ENCODE measurements at regions not wholly inside any gene's neighbourhood (a gene's known extent, or its start where the extent isn't known, plus 50 kb on each side); places are given as distances from the start of the nearest gene placed in this dataset.
"Not testable (repeated sequence)": the region's sequence is repeated elsewhere in the genome, so short reads cannot be mapped to it uniquely, and the experiment has no call there.

DNA sequence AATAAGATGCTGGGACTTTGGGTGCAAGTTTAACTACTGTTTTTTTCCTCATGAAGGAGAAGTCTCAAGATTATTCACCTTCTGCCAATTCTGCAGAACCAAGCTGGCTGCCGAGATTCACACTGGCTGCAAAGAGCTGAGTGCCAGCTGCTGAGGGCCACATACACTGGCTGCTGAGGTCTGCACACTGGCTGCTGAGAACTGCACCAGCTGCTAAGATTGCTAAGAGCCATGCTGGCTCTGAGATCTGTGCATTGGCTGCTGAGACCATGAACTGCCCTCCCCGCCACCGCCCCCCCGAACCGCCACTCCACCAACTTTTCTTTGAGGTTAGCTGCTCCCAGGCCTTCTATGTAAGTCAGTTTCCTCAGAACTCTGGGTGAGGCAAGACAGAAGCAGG, 330.3 kb downstream of the CBLL2 start:
- no peaks in the 10 kb centered on the region for H3K36me3 ChIP-seq (ENCODE audit: control insufficient read depth in 4 of 4, insufficient read depth in 4 of 4, low read length in 3 of 4)
- DNase-seq = no peak
- H3K4me1 ChIP-seq (ENCODE audit: control extremely low read depth in 1 of 4, control insufficient read depth in 4 of 4, insufficient read depth in 4 of 4, low read length in 3 of 4) = no peaks in the 10 kb centered on the region
- no peak overlapping the region for H3K4me3 ChIP-seq (ENCODE audit: control insufficient read depth in 1 of 7, extremely low read depth in 1 of 7, insufficient read depth in 4 of 7, low read depth in 2 of 7, low read length in 6 of 7)
- no peaks in the 10 kb centered on the region for H3K9me3 ChIP-seq (ENCODE audit: control extremely low read depth in 1 of 5, control insufficient read depth in 4 of 5, insufficient read depth in 2 of 5, low read depth in 1 of 5, low read length in 4 of 5)
- CTCF ChIA-PET = no interaction called here
- H3K27me3 ChIP-seq (replicated peaks in 2 of 5; ENCODE audit: control insufficient read depth in 4 of 5, insufficient read depth in 5 of 5, low read length in 4 of 5) = no peaks in the 10 kb centered on the region
- WGBS (ENCODE audit: insufficient coverage) = 85% methylated on average over 5 of the region's 5 CpGs
- POLR2A ChIA-PET = no interaction called here
- H3K27ac ChIP-seq (ENCODE audit: insufficient read depth in 1 of 2, low read depth in 1 of 2, low read length in 2 of 2, poor library complexity in 1 of 2, severe bottlenecking in 2 of 2) = no peak overlapping the region

DNA sequence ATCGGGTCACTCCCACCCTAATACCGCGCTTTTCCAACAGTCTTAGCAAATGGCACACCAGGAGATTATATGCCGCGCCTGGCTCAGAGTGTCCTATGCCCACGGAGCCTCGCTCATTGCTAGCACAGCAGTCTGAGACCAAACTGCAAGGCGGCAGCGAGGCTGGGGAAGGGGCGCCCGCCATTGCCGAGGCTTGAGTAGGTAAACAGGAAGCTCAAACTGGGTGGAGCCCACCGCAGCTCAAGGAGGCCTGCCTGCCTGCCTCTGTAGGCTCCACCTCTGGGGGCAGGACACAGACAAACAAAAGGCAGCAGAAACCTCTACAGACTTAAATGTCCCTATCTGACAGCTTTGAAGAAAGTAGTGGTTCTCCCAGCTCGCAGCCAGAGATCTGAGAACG, 336.7 kb downstream of the CBLL2 start:
- 94% methylated on average over 12 of the region's 15 CpGs for WGBS (ENCODE audit: insufficient coverage)
- H3K4me1 ChIP-seq (ENCODE audit: control extremely low read depth in 1 of 4, control insufficient read depth in 4 of 4, insufficient read depth in 4 of 4, low read length in 3 of 4) = not testable (repeated sequence)

DNA sequence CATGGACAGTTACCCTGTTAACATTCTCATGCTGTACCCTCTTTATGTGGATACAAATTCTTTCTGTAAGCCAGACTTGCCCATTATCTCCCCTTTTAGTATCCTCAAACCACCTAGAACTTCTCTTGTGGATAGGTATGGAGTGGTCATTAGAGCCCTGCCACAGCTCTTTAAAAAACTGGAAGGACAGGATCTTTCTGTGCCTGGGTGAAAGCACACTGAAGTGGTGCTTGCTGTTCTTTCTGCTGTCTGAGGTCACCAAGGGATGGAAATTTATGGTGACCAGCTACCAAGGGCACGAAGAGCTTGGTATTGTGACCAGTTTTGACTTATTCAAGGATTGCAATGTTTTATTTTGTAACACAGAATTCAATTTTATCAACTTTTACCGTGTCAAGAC, 344.2 kb downstream of the CBLL2 start:
- no peak for DNase-seq
- Histone ChIP-seq H3K9me3 (ENCODE audit: control extremely low read depth in 1 of 5, control insufficient read depth in 4 of 5, insufficient read depth in 2 of 5, low read depth in 1 of 5, low read length in 4 of 5) (no peaks in the 10 kb centered on the region), H3K4me1 (ENCODE audit: control extremely low read depth in 1 of 4, control insufficient read depth in 4 of 4, insufficient read depth in 4 of 4, low read length in 3 of 4) (no peaks in the 10 kb centered on the region), H3K27ac (ENCODE audit: insufficient read depth in 1 of 2, low read depth in 1 of 2, low read length in 2 of 2, poor library complexity in 1 of 2, severe bottlenecking in 2 of 2) (no peak overlapping the region), H3K36me3 (ENCODE audit: control insufficient read depth in 4 of 4, insufficient read depth in 4 of 4, low read length in 3 of 4) (no peaks in the 10 kb centered on the region), H3K27me3 (replicated peaks in 2 of 5; ENCODE audit: control insufficient read depth in 4 of 5, insufficient read depth in 5 of 5, low read length in 4 of 5) (no peaks in the 10 kb centered on the region), H3K4me3 (ENCODE audit: control insufficient read depth in 1 of 7, extremely low read depth in 1 of 7, insufficient read depth in 4 of 7, low read depth in 2 of 7, low read length in 6 of 7) (no peak overlapping the region)
- ChIA-PET CTCF (no interaction called here), POLR2A (no interaction called here)
- no CpG with 5 or more reads among the region's 2 CpGs for WGBS (ENCODE audit: insufficient coverage)

More for the DNA sequence above, 336.7 kb downstream of the CBLL2 start:
- H3K9me3 ChIP-seq (ENCODE audit: control extremely low read depth in 1 of 5, control insufficient read depth in 4 of 5, insufficient read depth in 2 of 5, low read depth in 1 of 5, low read length in 4 of 5); POLR2A ChIA-PET; H3K4me3 ChIP-seq (ENCODE audit: control insufficient read depth in 1 of 7, extremely low read depth in 1 of 7, insufficient read depth in 4 of 7, low read depth in 2 of 7, low read length in 6 of 7); H3K27ac ChIP-seq (ENCODE audit: insufficient read depth in 1 of 2, low read depth in 1 of 2, low read length in 2 of 2, poor library complexity in 1 of 2, severe bottlenecking in 2 of 2); DNase-seq; H3K27me3 ChIP-seq (replicated peaks in 2 of 5; ENCODE audit: control insufficient read depth in 4 of 5, insufficient read depth in 5 of 5, low read length in 4 of 5); H3K36me3 ChIP-seq (ENCODE audit: control insufficient read depth in 4 of 4, insufficient read depth in 4 of 4, low read length in 3 of 4); CTCF ChIA-PET: not testable (repeated sequence)

DNA sequence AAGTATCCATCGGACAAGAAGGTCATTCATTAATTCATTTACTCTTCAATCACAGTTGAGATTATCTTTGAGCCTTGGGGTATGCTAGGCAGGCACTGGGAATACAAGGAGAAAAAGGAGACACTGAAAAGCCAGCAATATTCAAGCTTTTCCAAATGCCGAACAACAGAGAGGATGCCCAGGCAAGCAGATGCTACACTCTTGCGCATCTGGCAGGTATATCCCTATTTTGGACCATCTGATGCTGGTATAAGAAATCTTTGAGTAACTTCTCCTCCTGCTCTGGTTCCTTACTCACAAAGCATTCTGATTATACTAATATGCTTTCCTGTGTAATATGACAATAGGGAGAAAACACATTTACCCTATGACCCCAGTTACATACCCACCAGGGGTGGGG, 354.9 kb downstream of the CBLL2 start:
- DNase-seq = no peak
- Histone ChIP-seq H3K4me3 (ENCODE audit: control insufficient read depth in 1 of 7, extremely low read depth in 1 of 7, insufficient read depth in 4 of 7, low read depth in 2 of 7, low read length in 6 of 7) (no peak overlapping the region), H3K4me1 (ENCODE audit: control extremely low read depth in 1 of 4, control insufficient read depth in 4 of 4, insufficient read depth in 4 of 4, low read length in 3 of 4) (no peaks in the 10 kb centered on the region), H3K27ac (ENCODE audit: insufficient read depth in 1 of 2, low read depth in 1 of 2, low read length in 2 of 2, poor library complexity in 1 of 2, severe bottlenecking in 2 of 2) (no peak overlapping the region), H3K36me3 (ENCODE audit: control insufficient read depth in 4 of 4, insufficient read depth in 4 of 4, low read length in 3 of 4) (no peaks in the 10 kb centered on the region), H3K27me3 (replicated peaks in 2 of 5; ENCODE audit: control insufficient read depth in 4 of 5, insufficient read depth in 5 of 5, low read length in 4 of 5) (no peaks in the 10 kb centered on the region), H3K9me3 (ENCODE audit: control extremely low read depth in 1 of 5, control insufficient read depth in 4 of 5, insufficient read depth in 2 of 5, low read depth in 1 of 5, low read length in 4 of 5) (no peaks in the 10 kb centered on the region)
- 83% methylated on average over 2 of the region's 3 CpGs for WGBS (ENCODE audit: insufficient coverage)
- POLR2A ChIA-PET = no interaction called here
- CTCF ChIA-PET = no interaction called here

DNA sequence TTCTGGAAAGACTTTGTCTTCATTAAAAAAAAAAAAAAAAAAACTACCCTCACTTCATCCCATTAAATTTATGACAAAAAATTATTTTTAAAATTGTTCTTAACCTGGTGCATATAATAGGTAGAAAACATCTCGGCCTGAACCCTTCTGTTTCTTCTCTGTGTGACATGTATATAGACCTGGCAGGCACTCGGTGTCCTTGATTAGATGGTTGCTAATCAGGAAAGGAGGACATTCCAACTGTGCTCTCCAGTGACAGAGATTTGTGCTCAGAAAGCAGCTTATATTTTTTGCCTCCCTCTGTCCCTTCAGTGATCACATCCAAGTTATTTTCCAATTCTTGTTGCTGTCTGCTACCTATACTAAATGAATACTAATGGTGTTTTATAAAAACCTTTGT, 355.6 kb downstream of the CBLL2 start:
- no peaks in the 10 kb centered on the region for H3K4me1 ChIP-seq (ENCODE audit: control extremely low read depth in 1 of 4, control insufficient read depth in 4 of 4, insufficient read depth in 4 of 4, low read length in 3 of 4)
- H3K4me3 ChIP-seq (ENCODE audit: control insufficient read depth in 1 of 7, extremely low read depth in 1 of 7, insufficient read depth in 4 of 7, low read depth in 2 of 7, low read length in 6 of 7) = no peak overlapping the region
- no peaks in the 10 kb centered on the region for H3K27me3 ChIP-seq (replicated peaks in 2 of 5; ENCODE audit: control insufficient read depth in 4 of 5, insufficient read depth in 5 of 5, low read length in 4 of 5)
- 70% methylated on average over 2 of the region's 2 CpGs for WGBS (ENCODE audit: insufficient coverage)
- ChIA-PET CTCF (no interaction called here), POLR2A (no interaction called here)
- DNase-seq = no peak
- H3K27ac ChIP-seq (ENCODE audit: insufficient read depth in 1 of 2, low read depth in 1 of 2, low read length in 2 of 2, poor library complexity in 1 of 2, severe bottlenecking in 2 of 2) = no peak overlapping the region
- H3K9me3 ChIP-seq (ENCODE audit: control extremely low read depth in 1 of 5, control insufficient read depth in 4 of 5, insufficient read depth in 2 of 5, low read depth in 1 of 5, low read length in 4 of 5) = no peaks in the 10 kb centered on the region
- H3K36me3 ChIP-seq (ENCODE audit: control insufficient read depth in 4 of 4, insufficient read depth in 4 of 4, low read length in 3 of 4) = no peaks in the 10 kb centered on the region

DNA sequence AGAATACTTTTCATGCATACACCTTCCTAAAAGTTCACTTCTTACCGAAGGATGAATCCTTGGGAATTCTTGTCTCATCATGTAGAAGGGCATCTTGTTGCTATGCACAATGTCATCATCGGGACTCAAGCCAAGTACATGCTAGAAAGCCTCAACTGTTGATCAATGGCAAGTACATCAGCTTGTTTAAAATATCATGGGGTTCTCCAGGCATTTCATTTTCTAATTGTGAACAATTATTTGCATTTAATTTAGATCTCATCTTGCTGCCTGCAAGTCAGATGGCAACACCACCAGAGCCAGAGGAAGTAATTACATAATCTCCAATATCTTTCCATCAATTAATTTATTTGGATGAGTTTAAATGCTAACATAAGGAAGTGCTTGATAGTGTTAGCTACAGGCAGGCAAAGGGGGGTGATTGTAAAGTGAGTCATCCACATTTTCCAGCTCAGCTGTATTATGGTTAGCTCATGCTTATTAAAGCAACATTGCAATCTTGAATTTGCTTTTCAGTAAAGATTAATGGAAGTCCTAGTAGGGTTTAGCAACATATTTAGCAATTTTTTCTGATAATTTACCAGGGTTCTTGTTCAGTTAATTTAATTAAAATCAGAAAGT, 356.5 kb downstream of the CBLL2 start:
- DNase-seq = no peak
- WGBS (ENCODE audit: insufficient coverage) = 73% methylated on average over 2 of the region's 2 CpGs

DNA sequence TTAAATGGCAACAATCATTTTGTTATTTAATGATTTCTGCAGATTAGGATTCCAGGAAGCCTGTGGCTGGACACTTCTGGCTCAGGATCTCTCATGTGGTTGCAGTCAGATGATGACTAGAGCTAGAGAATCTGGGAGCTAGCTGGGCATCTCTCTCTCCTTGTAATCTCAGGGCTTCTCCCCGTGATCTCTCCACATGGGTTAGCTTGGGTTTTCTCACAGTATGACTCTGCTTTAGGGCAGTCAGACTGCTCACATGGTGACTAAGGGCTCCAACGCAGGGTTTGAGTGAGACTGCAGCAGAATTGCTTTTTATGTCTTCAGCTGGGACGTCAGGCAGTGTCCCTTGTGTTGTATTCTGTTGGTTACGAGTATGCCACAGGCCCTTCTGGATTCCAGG, 361.4 kb downstream of the CBLL2 start:
- 66% methylated on average over 4 of the region's 4 CpGs for WGBS (ENCODE audit: insufficient coverage)
- H3K36me3 ChIP-seq (ENCODE audit: control insufficient read depth in 4 of 4, insufficient read depth in 4 of 4, low read length in 3 of 4) = no peaks in the 10 kb centered on the region
- no peak overlapping the region for H3K27ac ChIP-seq (ENCODE audit: insufficient read depth in 1 of 2, low read depth in 1 of 2, low read length in 2 of 2, poor library complexity in 1 of 2, severe bottlenecking in 2 of 2)
- H3K9me3 ChIP-seq (ENCODE audit: control extremely low read depth in 1 of 5, control insufficient read depth in 4 of 5, insufficient read depth in 2 of 5, low read depth in 1 of 5, low read length in 4 of 5) = no peaks in the 10 kb centered on the region
- H3K4me1 ChIP-seq (ENCODE audit: control extremely low read depth in 1 of 4, control insufficient read depth in 4 of 4, insufficient read depth in 4 of 4, low read length in 3 of 4) = no peaks in the 10 kb centered on the region
- DNase-seq = no peak
- CTCF ChIA-PET = no interaction called here
- no peaks in the 10 kb centered on the region for H3K27me3 ChIP-seq (replicated peaks in 2 of 5; ENCODE audit: control insufficient read depth in 4 of 5, insufficient read depth in 5 of 5, low read length in 4 of 5)
- no peak overlapping the region for H3K4me3 ChIP-seq (ENCODE audit: control insufficient read depth in 1 of 7, extremely low read depth in 1 of 7, insufficient read depth in 4 of 7, low read depth in 2 of 7, low read length in 6 of 7)
- POLR2A ChIA-PET = no interaction called here

More for the DNA sequence above, 356.5 kb downstream of the CBLL2 start:
- Histone ChIP-seq H3K9me3 (ENCODE audit: control extremely low read depth in 1 of 5, control insufficient read depth in 4 of 5, insufficient read depth in 2 of 5, low read depth in 1 of 5, low read length in 4 of 5) (no peaks in the 10 kb centered on the region), H3K36me3 (ENCODE audit: control insufficient read depth in 4 of 4, insufficient read depth in 4 of 4, low read length in 3 of 4) (no peaks in the 10 kb centered on the region), H3K27ac (ENCODE audit: insufficient read depth in 1 of 2, low read depth in 1 of 2, low read length in 2 of 2, poor library complexity in 1 of 2, severe bottlenecking in 2 of 2) (no peak overlapping the region), H3K4me1 (ENCODE audit: control extremely low read depth in 1 of 4, control insufficient read depth in 4 of 4, insufficient read depth in 4 of 4, low read length in 3 of 4) (no peaks in the 10 kb centered on the region), H3K4me3 (ENCODE audit: control insufficient read depth in 1 of 7, extremely low read depth in 1 of 7, insufficient read depth in 4 of 7, low read depth in 2 of 7, low read length in 6 of 7) (no peak overlapping the region), H3K27me3 (replicated peaks in 2 of 5; ENCODE audit: control insufficient read depth in 4 of 5, insufficient read depth in 5 of 5, low read length in 4 of 5) (no peaks in the 10 kb centered on the region)
- POLR2A ChIA-PET = no interaction called here
- CTCF ChIA-PET = no interaction called here
